ENCODE measurements at regions not wholly inside any gene's neighbourhood (a gene's known extent, or its start where the extent isn't known, plus 50 kb on each side); places are given as distances from the start of the nearest gene placed in this dataset.

DNA sequence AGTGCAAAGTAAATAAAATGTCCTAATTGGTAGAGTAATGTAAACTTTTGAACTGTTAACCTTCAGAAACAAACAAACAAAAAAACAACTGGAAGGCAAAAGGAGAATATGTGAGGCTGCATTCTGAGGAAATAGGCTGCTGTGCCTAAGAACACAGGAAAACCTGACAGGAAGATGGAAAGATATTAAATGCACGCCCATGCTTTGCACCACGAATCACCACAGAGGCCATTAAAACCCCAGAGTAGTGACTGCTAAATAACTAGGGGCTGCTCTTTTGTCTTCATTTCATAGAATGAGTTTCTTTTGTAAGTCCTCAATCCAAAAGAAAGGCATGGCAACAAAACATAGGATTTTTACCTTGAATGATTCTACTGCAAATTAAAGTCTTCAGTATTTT is 436.0 kb downstream of the RAB38 start:
- RAD21 ChIA-PET (ENCODE audit: low non-redundant PET in 1 of 2, low total read pairs in 2 of 2, uncharacterized antibody in 2 of 2, unreplicated experiment in 2 of 2), result no interaction called here
- no TSS peak for BruUV-seq (replicated peaks)
- peaks cover 5% of the 10 kb centered on the region; the same call in 1 of the 2 replicates for H3K27me3 ChIP-seq (ENCODE audit: insufficient read depth, low read length)
- H3K4me1 ChIP-seq (ENCODE audit: control insufficient read depth in 1 of 2, insufficient read depth in 2 of 2, low read length in 2 of 2), result no peaks in the 10 kb centered on the region
- H2AFZ ChIP-seq (ENCODE audit: low read depth, low read length, poor library complexity, severe bottlenecking), result no peak overlapping the region
- CTCF ChIA-PET, result no interaction called here
- no peak overlapping the region for H3K9ac ChIP-seq (ENCODE audit: low read length)
- no peak for ATAC-seq
- intact Hi-C loops (cut with micrococcal nuclease), result no loop called here
- H3K79me2 ChIP-seq (ENCODE audit: insufficient read depth, low read length), result no peaks in the 10 kb centered on the region
- no peaks in the 10 kb centered on the region for H3K36me3 ChIP-seq (ENCODE audit: control insufficient read depth in 1 of 2, insufficient read depth in 2 of 2, low read length in 2 of 2)
- POLR2A ChIA-PET, result no interaction called here
- no peaks in the 10 kb centered on the region for H3K9me3 ChIP-seq (ENCODE audit: control insufficient read depth in 1 of 2, insufficient read depth in 1 of 2, low read depth in 1 of 2, low read length in 2 of 2)
- TF ChIP-seq, protein P1, sequence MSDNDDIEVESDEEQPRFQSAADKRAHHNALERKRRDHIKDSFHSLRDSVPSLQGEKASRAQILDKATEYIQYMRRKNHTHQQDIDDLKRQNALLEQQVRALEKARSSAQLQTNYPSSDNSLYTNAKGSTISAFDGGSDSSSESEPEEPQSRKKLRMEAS (IDR thresholded peaks at IDR 0.05), result no peak
- no peak for TF ChIP-seq EGR1 (IDR thresholded peaks at IDR 0.05; ENCODE audit: low read depth)
- no peak for TF ChIP-seq CTCF (IDR thresholded peaks at IDR 0.05 in 2 of 3, conservative IDR thresholded peaks at IDR 0.05 in 1 of 3; ENCODE audit: borderline replicate concordance in 1 of 3, insufficient read depth in 1 of 3, low read depth in 2 of 3, low read length in 2 of 3)
- no peak for TF ChIP-seq CEBPB (IDR thresholded peaks at IDR 0.05; ENCODE audit: low read depth)
- TF ChIP-seq YY1 (IDR thresholded peaks at IDR 0.05; ENCODE audit: extremely low read depth, insufficient replicate concordance, low read depth, low read length), result no peak
- no peak for TF ChIP-seq ELF1 (IDR thresholded peaks at IDR 0.05; ENCODE audit: borderline replicate concordance, low read depth)
- TF ChIP-seq FOSL1 (IDR thresholded peaks at IDR 0.05; ENCODE audit: low read depth), result no peak
- no peaks in the 10 kb centered on the region for H3K9me2 ChIP-seq (ENCODE audit: insufficient read depth)
- no peak overlapping the region for H3K4me2 ChIP-seq (ENCODE audit: low read length)
- no peak for DNase-seq (ENCODE audit: low read depth, low spot score)
- H4K20me1 ChIP-seq (ENCODE audit: insufficient read depth), result no peaks in the 10 kb centered on the region
- H3K4me3 ChIP-seq (replicated peaks in 1 of 2; ENCODE audit: low read depth in 1 of 2, low read length in 2 of 2), result no peak overlapping the region
- no peak overlapping the region for H3K27ac ChIP-seq (ENCODE audit: low read depth, low read length)

DNA sequence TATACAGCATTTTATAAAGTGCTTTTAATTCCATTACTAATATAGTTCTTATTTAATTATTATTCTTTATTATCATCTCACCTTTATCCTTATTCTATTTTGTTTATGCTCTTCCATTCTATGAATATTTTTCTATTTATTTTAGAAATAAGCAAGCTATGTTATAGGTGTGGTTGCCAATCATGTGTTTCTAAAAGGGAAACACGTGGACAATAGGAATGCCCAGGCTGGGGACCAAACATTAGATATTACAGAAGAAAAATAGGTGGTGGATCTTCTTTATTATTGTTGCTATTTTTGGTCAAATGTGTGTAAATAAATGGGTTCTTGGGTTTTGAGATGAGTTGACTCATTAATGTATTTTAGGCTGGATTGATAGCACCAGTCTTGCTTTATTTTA is 438.3 kb downstream of the RAB38 start:
- intact Hi-C loops (cut with micrococcal nuclease), result no loop called here
- RAD21 ChIA-PET (ENCODE audit: low non-redundant PET in 1 of 2, low total read pairs in 2 of 2, uncharacterized antibody in 2 of 2, unreplicated experiment in 2 of 2), result no interaction called here
- Histone ChIP-seq H2AFZ (ENCODE audit: low read depth, low read length, poor library complexity, severe bottlenecking) (no peak overlapping the region), H3K79me2 (ENCODE audit: insufficient read depth, low read length) (no peaks in the 10 kb centered on the region), H3K36me3 (ENCODE audit: control insufficient read depth in 1 of 2, insufficient read depth in 2 of 2, low read length in 2 of 2) (no peaks in the 10 kb centered on the region), H3K27ac (ENCODE audit: low read depth, low read length) (no peak overlapping the region), H3K4me1 (ENCODE audit: control insufficient read depth in 1 of 2, insufficient read depth in 2 of 2, low read length in 2 of 2) (no peaks in the 10 kb centered on the region), H3K9ac (ENCODE audit: low read length) (no peak overlapping the region), H3K9me3 (ENCODE audit: control insufficient read depth in 1 of 2, insufficient read depth in 1 of 2, low read depth in 1 of 2, low read length in 2 of 2) (no peaks in the 10 kb centered on the region), H3K4me2 (ENCODE audit: low read length) (no peak overlapping the region), H3K4me3 (replicated peaks in 1 of 2; ENCODE audit: low read depth in 1 of 2, low read length in 2 of 2) (no peak overlapping the region), H4K20me1 (ENCODE audit: insufficient read depth) (no peaks in the 10 kb centered on the region), H3K9me2 (ENCODE audit: insufficient read depth) (no peaks in the 10 kb centered on the region), H3K27me3 (ENCODE audit: insufficient read depth, low read length) (peaks cover 4% of the 10 kb centered on the region; the same call in 1 of the 2 replicates)
- CTCF ChIA-PET, result no interaction called here
- DNase-seq (ENCODE audit: low read depth, low spot score), result no peak
- no TSS peak for BruUV-seq (replicated peaks)
- no peak for TF ChIP-seq EZH2phosphoT487 (IDR thresholded peaks at IDR 0.05; ENCODE audit: borderline replicate concordance)
- TF ChIP-seq CBX3 (IDR thresholded peaks at IDR 0.05; ENCODE audit: low read depth), result no peak
- no peak for TF ChIP-seq SP1 (IDR thresholded peaks at IDR 0.05; ENCODE audit: low read depth)
- no peak for TF ChIP-seq TCF7L2 (IDR thresholded peaks at IDR 0.05; ENCODE audit: borderline replicate concordance, extremely low read depth, insufficient read depth, insufficient read length)
- TF ChIP-seq ELF1 (IDR thresholded peaks at IDR 0.05; ENCODE audit: borderline replicate concordance, low read depth), result no peak
- no peak for TF ChIP-seq EZH2 (IDR thresholded peaks at IDR 0.05)
- TF ChIP-seq ZNF274 (IDR thresholded peaks at IDR 0.05; ENCODE audit: low read depth, low read length), result no peak
- POLR2A ChIA-PET, result no interaction called here
- no peak for ATAC-seq

Measured in HCT116 (cell line).